COR-L47 (cell line): ENCODE measurements at regions not wholly inside any gene's neighbourhood (a gene's known extent, or its start where the extent isn't known, plus 50 kb on each side); places are given as distances from the start of the nearest gene placed in this dataset.

Experiments
- DNase-seq: peaks from one replicate; lab custom pipeline; 2025; lab: John Stamatoyannopoulos, UW

- DNase-seq: no peak
Measured at GRCh38 chr3:70800951-70801350, 488.5 kb upstream of the MDFIC2 start.

DNA sequence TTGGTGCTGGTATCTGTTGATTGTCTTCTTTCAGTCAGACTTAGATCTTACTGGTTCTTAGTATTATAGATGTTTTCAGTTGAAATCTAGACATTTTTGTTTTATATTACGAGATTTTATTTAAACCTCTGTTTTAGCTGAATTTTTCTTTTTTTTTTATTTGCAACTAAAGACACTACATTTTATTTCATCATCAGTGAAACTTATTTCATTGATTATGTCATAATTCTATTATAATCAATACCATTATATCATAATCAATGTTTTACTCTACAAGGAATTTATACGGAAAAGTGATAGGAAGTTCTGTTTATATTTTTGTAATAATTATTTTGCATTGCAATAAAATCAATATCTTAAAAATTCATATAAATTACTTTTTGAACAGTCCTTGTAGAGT, 477.4 kb upstream of the MDFIC2 start:
- DNase-seq: no peak

DNA sequence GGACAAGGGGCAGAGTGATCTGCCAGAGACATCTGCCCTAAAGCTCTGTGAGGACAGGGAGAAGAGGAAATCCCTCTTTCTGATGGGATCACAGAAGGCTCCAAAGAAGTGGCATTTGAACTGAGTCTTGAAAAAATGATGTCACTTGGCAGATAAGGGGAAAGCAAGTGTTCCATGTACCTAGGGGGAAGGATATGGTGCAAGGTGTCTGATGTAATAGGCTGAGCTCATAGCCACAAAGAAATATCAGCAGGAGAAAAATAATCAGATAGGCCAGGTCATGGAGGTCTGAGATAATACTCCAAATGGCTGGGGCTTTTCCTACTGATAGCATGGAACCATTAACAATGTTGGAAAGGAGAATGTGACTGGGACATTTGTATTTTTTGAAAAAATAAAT, 468.4 kb upstream of the MDFIC2 start:
- DNase-seq: no peak

- DNase-seq: no peak
Measured at GRCh38 chr3:70779296-70779695, 466.9 kb upstream of the MDFIC2 start.

DNA sequence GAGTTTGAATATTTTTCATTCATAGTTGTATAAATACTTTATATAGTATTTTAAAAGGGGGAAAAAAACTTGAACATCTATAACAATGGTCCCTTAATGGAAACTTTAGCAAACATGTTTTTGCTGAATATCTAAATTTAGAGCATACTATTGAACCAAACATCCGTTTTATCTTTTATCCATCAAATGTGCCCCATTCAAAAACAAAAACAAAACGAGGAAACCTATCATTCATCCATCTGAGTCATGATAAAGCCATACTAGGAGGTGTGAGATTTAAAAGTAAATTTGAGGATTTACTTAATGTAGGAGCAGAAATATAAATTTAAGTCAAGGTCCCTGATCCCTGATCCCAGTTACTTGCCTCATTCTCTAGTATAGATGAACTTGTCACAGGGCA, 463.6 kb upstream of the MDFIC2 start:
- no peak for DNase-seq

DNA sequence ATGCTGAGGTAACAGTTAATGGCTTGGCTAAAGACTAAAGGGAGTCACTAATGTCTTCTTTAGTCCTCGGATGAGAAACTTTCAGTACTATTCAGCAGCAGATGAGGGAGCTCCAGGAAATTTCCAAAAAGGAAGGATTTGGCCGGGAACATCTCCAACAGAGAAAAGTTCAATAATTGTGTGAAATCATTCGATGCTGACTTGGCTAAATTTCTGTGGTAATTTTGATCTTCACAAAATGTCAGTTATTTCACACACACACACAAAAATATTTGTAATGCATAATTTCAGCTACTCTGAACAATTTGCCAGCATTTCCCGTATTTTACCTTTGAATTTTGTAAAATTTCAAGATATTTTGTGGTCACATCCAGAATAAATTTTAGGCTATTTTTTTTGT, 462.8 kb upstream of the MDFIC2 start:
- no peak for DNase-seq

GRCh38 chr3:70774641-70775040, 462.2 kb upstream of the MDFIC2 start:
- DNase-seq: no peak

DNA sequence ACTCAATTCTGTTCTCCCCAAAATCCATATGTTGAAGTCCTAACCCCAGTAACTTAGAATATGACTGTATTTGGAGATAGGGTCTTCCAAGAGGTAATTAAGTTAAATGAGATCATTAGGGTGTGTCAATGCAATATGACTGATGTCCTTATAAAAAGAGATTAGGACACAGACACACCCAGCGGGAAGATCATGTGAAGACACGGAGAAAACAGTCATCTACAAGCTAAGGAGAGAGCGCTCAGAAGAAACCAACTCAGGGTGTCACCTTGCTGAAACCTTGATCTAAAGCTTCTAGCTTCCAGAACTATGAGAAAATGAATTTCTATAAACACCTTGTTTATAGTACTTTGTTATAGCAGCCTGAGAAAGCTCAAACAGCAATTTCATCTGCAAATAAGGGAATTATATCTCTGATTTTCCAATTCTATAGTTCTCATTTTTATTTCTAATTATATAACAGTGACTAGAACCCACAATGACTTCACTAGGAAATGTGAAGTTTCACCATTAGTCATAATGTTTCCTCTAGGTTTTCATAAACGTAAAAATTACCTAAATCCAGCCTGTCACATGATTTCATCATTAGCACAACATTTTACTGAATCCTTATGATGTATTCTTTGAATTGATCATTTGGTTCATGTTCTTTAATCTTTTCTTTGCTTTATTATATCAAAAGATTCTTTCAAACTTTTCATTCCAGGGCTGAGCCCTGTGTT, 459.1 kb upstream of the MDFIC2 start:
- no peak for DNase-seq

DNA sequence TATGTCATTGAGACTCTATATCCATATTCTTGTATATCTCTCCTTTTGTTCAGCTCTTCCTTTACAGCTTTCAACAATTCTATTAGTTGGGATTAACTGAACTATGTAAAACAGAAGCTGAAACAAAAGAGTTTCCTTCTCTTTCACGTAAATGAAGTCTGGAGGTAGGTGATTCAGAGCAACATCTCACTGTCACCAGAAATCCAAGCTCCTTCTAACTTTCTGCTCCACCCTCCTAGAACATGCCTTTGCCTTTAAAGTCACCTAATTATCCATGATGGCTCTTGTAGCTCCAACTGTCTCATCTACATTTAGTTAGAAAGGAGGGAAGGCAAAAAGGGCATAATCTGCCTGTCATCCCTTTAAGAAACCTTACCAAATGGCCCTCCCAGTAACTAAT, 458.2 kb upstream of the MDFIC2 start:
- DNase-seq: no peak

DNA sequence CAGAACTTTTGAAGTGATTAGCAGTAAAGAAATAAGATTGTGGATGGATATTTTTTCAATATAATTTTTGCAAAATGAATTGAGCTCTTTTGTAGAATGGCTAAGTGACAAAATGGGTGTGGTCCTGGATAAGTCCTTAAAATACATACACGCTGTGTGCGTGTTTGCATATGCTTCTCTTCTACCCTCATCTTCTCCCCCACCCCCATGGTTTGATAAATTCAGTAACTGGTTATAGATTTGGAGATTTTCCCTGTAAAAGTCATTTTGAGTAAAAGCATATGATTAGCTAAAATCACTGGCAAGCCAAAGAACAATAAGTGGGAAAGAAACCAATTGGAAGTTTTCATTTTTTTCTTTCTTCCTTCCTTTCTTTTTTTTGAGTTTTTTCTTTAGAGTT, 453.9 kb upstream of the MDFIC2 start:
- DNase-seq: no peak

DNA sequence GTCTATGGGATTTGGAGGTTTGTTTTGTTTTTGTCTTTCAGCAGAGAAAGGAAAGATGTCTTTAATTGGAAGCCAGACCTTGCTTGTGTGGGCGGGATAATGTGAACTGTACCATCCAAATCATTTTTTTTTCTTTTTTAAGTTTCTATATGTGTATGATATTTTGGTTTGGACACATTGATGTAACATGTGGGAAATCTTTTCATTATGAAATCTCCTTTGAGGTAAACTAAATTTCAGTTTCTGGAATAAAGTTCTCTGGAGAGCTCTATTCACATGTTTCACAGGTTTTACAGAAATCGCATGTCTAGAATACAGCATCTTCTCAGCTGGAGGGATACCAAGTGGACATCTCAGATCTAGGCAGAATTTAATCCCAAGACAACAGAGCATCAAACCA, 451.5 kb upstream of the MDFIC2 start:
- DNase-seq: no peak

DNA sequence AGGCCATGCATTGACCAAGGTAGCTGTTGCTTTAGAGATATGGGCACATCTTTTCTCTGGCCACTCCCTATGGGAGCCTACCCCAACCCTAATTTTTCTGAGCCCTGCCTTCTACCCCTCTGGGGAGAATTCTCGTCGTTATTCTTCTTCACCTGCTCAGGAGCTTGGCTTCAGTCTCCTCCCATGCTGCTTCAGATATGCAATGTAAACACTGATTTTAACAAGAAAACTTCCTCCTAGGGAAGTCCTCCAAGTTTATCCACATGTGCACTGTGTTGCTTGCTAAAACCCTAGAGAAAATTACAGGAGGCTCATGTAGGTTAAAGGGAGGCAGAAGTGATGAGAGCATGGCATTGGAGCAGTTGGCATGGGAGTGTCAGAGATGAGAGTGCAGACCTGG, 445.2 kb upstream of the MDFIC2 start:
- no peak for DNase-seq

- DNase-seq: no peak
Measured at GRCh38 chr3:70755526-70755925, 443.1 kb upstream of the MDFIC2 start.

- DNase-seq: no peak
Measured at GRCh38 chr3:70754314-70754713, 441.9 kb upstream of the MDFIC2 start.

DNA sequence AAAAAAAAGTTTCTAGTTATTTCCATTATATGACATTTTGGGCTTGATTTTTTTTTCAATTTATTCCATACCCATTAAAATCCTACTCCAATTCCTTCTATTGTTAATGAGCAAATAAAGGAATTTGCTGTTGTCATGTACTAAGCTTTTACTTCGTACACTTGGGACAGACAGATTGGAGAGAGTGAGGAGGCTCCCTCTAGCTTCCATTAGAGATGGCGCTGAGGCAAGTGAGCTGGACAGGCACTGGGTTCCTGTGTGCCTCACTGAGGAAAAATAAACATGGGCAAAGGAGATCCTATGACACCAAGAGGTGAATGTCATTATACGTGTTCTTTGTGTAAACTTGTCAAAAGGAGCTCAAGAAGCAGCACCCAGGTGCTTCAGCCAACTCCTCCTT, 441.1 kb upstream of the MDFIC2 start:
- DNase-seq: no peak

GRCh38 chr3:70752051-70752450, 439.6 kb upstream of the MDFIC2 start:
- no peak for DNase-seq

DNA sequence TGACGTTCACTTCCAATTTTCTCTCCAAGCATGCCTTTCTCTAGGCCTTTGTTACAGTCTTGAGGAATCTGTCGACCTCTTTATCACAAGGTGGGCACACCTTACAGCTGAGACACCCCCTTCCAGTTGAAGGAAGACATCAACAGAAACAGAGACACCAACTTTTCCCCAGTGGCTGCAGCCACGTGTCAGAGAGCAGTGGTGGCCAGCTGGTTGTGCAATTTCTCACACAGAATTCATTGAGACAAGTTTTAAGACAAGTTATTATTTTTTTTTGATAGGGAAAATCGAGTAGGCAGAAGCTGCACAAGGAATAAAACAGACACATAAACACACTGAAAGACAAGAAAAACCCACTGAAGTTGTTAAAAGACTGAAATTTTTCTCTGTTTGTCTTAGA, 436.7 kb upstream of the MDFIC2 start:
- DNase-seq: no peak

DNA sequence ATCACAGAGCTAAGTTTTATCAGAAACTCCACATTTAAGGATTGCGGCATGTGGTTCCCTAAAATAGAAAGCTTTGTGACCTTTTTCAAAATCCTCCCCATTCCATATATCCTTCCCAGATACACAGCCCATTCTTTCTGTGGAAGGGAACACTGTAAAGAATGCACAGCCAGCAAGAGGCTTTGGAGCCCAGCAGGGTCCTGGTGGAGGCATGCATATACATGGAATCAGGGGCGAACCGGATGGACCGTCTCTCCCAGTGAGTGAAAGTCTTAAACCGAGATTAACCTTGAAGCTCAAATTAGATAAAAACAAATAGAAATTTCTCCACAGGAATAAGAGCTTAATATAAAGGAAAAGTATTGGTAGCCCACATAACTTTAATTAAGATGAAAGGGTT, 436.2 kb upstream of the MDFIC2 start:
- no peak for DNase-seq

DNA sequence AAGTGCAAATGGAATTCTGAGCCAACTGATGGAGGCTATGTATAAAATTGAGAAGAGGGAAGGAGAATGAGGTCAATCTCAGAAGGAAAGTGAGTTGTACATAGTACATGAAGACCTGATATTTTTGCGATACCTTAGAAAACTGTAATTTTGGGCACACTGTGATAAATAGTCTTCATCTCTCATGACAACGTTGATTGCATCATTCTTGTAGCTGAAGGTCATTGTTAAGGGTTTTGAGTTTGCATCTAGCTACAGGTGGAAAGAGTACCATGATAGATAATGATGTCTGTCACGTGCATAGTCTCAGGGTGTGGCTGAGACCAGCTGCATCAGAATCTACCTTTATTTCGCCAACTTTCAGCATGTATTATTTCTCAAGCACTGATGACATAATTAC, 435.4 kb upstream of the MDFIC2 start:
- DNase-seq: no peak

DNA sequence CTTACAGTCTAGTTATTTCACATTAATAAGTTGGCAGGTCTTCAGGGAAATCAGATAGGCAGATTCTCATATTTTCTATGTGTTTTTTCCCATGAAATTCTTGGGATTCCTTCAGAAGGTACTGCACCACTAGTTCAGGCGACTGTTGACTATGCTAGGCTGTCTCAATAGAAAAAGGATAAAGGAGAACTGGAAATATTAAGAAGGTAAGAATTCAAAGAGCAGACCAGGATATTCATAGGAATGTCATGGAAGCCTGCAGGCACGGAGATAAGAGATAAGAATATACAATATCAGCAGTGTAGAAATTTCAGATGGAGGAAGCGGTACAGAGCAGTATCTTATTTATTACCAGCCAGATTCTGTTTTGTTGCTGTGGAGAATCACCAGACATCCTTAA, 432.1 kb upstream of the MDFIC2 start:
- DNase-seq: no peak

DNA sequence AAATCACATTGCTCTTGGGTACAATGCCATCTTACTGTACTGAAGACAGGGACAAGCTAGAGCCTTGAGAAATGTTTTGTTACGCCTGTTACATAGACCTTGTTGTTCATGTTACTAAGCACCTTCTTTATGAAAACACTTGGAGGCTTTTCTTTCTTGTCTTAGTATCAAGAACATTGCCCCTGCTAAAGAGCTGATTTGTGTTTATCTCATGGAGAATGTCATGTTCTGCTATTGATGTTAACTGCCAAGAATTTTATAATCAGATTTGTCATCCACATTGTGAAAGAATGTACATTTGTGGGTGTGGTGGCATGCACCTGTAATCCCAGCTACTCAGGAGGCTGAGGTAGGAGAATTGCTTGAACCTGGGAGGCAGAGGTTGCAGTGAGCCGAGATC, 431.3 kb upstream of the MDFIC2 start:
- DNase-seq: no peak

DNA sequence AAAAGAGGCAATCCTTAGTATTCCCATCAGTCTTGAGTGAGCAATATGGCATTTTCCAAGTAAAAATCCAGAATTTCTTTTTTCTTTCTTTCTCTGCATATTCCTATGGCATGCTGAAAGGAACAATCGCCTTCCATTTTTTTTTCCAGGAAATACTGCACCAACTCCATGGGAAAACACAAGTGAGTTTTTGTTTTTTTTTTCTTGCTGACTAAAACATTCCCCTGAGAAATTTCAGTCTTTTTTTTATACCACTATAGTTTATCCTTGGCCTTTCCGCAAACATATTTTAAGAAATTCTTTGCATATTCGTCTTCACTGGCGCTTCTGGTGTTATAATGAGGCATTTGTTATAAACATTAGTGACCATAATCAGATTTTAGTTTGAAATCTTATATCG, 429.6 kb upstream of the MDFIC2 start:
- DNase-seq: no peak

- no peak for DNase-seq
Measured at GRCh38 chr3:70740872-70741271, 428.4 kb upstream of the MDFIC2 start.

DNA sequence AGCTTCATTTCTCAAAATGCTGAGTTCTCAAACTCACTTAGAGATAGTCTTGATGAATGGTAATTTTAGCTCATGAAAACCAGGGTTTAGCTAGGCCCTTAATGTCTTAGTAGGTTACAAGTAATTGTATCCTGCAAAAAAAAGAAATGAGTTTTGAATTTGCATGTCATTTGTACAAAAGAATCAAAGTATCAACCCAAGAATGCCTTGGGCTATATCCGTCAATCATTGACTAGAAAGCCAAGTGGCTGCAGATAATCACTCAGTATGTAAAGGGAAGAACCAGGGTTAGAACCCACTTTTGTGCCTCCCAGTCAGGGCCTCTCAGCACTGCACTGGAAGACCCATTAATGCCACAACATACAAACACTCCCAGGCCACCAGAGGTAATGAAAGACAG, 427.6 kb upstream of the MDFIC2 start:
- DNase-seq: no peak

DNA sequence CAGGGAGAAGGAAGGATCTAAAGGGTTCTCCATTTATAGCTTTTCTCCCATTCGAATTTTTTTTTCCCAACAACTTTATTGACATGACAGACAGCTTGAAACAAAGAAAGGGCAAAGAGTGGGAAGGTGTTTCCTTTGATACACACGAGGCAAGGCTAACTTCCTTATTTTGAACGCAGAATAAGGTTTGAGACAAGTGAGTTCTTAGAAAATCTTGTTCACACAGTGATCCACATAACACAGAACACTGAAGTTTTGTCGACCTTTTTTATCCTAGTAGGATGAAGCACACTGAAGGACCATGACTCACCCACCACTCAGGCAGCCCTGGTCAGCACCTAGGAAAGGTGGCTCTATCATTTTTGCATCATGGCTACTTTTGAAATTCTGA, 425.8 kb upstream of the MDFIC2 start:
- DNase-seq: no peak
